ENCODE measurements at regions not wholly inside any gene's neighbourhood (a gene's known extent, or its start where the extent isn't known, plus 50 kb on each side); places are given as distances from the start of the nearest gene placed in this dataset.

GRCh38 chr10:128599538-128599937 is 473.3 kb upstream of the MKI67 start (continued):
- TF ChIP-seq ZBTB12 (CRISPR knock-in tag; IDR thresholded peaks at IDR 0.05) (no peak), KDM5B (IDR thresholded peaks at IDR 0.05; ENCODE audit: insufficient replicate concordance, low read depth, low read length) (no peak), HNRNPK (IDR thresholded peaks at IDR 0.05; ENCODE audit: low read depth, low read length, poor library complexity, severe bottlenecking) (no peak), BRD9 (IDR thresholded peaks at IDR 0.05; ENCODE audit: low read depth, partially characterized antibody) (no peak), SNRNP70 (optimal IDR thresholded peaks at IDR 0.05; ENCODE audit: low read depth, low read length) (no peak), TCF7 (IDR thresholded peaks at IDR 0.05; ENCODE audit: borderline replicate concordance) (no peak), PTRF (tag; IDR thresholded peaks at IDR 0.05) (no peak), ETS2 (tag; IDR thresholded peaks at IDR 0.05; ENCODE audit: borderline replicate concordance, poor library complexity, severe bottlenecking) (no peak), USF1 (CRISPR knock-in tag; IDR thresholded peaks at IDR 0.05) (no peak), NR3C1 (CRISPR knock-in tag; IDR thresholded peaks at IDR 0.05) (no peak), MBD1 (CRISPR knock-in tag; IDR thresholded peaks at IDR 0.05) (no peak), STAT6 (CRISPR knock-in tag; IDR thresholded peaks at IDR 0.05) (no peak), TAF7 (tag; IDR thresholded peaks at IDR 0.05) (no peak), PRDM10 (IDR thresholded peaks at IDR 0.05; ENCODE audit: partially characterized antibody) (no peak), RBM25 (IDR thresholded peaks at IDR 0.05; ENCODE audit: low read depth, low read length, severe bottlenecking) (no peak), ZNF445 (CRISPR knock-in tag; IDR thresholded peaks at IDR 0.05; ENCODE audit: low read depth) (no peak), CBX2 (IDR thresholded peaks at IDR 0.05; ENCODE audit: insufficient read depth, low read length, poor library complexity, severe bottlenecking) (no peak), ELF4 (CRISPR knock-in tag; IDR thresholded peaks at IDR 0.05) (no peak), MTA3 (IDR thresholded peaks at IDR 0.05; ENCODE audit: borderline replicate concordance) (peak; percentile 72; the same call in 1 of the 2 replicates)

All from K562 (cell line).